Neuronal stem cell (in vitro differentiated cells): ENCODE measurements at regions not wholly inside any gene's neighbourhood (a gene's known extent, or its start where the extent isn't known, plus 50 kb on each side); places are given as distances from the start of the nearest gene placed in this dataset.

Source experiments
- DNase-seq: peaks from one replicate; pipeline ENCODE4 v3.0.0-alpha.2; 2013; ENCODE audit warnings: low spot score
- H2AFZ ChIP-seq: one replicate; pipeline ENCODE4 v1.6.1; 2013; ENCODE audit warnings: mild to moderate bottlenecking, low read length, inconsistent platforms
- H2AK5ac ChIP-seq: 2 replicates; pipeline ENCODE4 v1.6.1; 2013; ENCODE audit warnings: low read depth, mild to moderate bottlenecking, inconsistent platforms, low read length, moderate library complexity, mixed read lengths
- H2BK120ac ChIP-seq: 2 replicates; pipeline ENCODE4 v1.6.1; 2013; ENCODE audit warnings: low read depth, mild to moderate bottlenecking, inconsistent platforms, low read length, moderate library complexity, mixed read lengths
- H2BK12ac ChIP-seq: one replicate; pipeline ENCODE4 v1.6.1; 2013; ENCODE audit warnings: low read length, inconsistent platforms
- H2BK15ac ChIP-seq: 2 replicates; pipeline ENCODE4 v1.6.1; 2013; ENCODE audit warnings: mild to moderate bottlenecking, low read length, inconsistent platforms, mixed read lengths
- H2BK5ac ChIP-seq: one replicate; pipeline ENCODE4 v1.6.1; 2013; ENCODE audit warnings: inconsistent platforms, mild to moderate bottlenecking, low read length, moderate library complexity
- H3K14ac ChIP-seq: one replicate; pipeline ENCODE4 v1.6.1; 2013; ENCODE audit warnings: low read length, inconsistent platforms
- H3K18ac ChIP-seq: 2 replicates; pipeline ENCODE4 v1.6.1; 2013; ENCODE audit warnings: low read length, inconsistent platforms
- H3K23ac ChIP-seq: 2 replicates; pipeline ENCODE4 v1.6.1; 2013; ENCODE audit warnings: low read depth, mild to moderate bottlenecking, mixed read lengths, low read length, inconsistent platforms; ENCODE audit not compliant: poor library complexity
- H3K27ac ChIP-seq: replicated peaks from 3 replicates; pipeline ENCODE4 v1.5.1; 2013; ENCODE audit warnings: low read length, inconsistent platforms
- H3K27me3 ChIP-seq, 3 experiments: 2 replicates each; pipeline ENCODE4 v1.6.1; 2013; ENCODE audit warnings: low read length in 3 of 3, mild to moderate bottlenecking in 2 of 3, inconsistent platforms in 1 of 3, low read depth in 1 of 3, mixed read lengths in 1 of 3, moderate library complexity in 1 of 3; ENCODE audit not compliant: control insufficient read depth in 3 of 3, insufficient read depth in 3 of 3
- H3K36me3 ChIP-seq, 2 donors: replicated peaks in 1 of 2; 2 replicates each; pipeline ENCODE4 v1.6.1; 2013; ENCODE audit warnings: low read length in 2 of 2; ENCODE audit not compliant: control insufficient read depth in 2 of 2, insufficient read depth in 2 of 2
- H3K4ac ChIP-seq: 2 replicates; pipeline ENCODE4 v1.6.1; 2013; ENCODE audit warnings: inconsistent platforms, mild to moderate bottlenecking, low read length, moderate library complexity
- H3K4me1 ChIP-seq, 2 donors: 1 replicate in 1 of 2; 2 replicates in 1 of 2; pipeline ENCODE4 v1.6.1; 2013; ENCODE audit warnings: low read length in 2 of 2, low read depth in 1 of 2; ENCODE audit not compliant: control insufficient read depth in 2 of 2, insufficient read depth in 1 of 2
- H3K4me2 ChIP-seq: one replicate; pipeline ENCODE4 v1.6.1; 2013; ENCODE audit warnings: mild to moderate bottlenecking, low read length, inconsistent platforms; ENCODE audit not compliant: insufficient read depth, poor library complexity, severe bottlenecking
- H3K4me3 ChIP-seq, 2 donors: 2 replicates each; pipeline ENCODE4 v1.5.1; 2013; ENCODE audit warnings: low read length in 2 of 2, mild to moderate bottlenecking in 2 of 2, inconsistent platforms in 1 of 2, moderate library complexity in 1 of 2
- H3K79me1 ChIP-seq: one replicate; pipeline ENCODE4 v1.6.1; 2013; ENCODE audit warnings: low read depth, mild to moderate bottlenecking, inconsistent platforms, low read length, moderate library complexity
- H3K9ac ChIP-seq: one replicate; pipeline ENCODE4 v1.6.1; 2013; ENCODE audit warnings: mild to moderate bottlenecking, low read depth, low read length, inconsistent platforms; ENCODE audit not compliant: poor library complexity
- H3K9me3 ChIP-seq, 2 donors: replicated peaks in 1 of 2; 2 replicates each; pipeline versions ENCODE3 to v1.6.1; 2013; ENCODE audit warnings: low read length in 2 of 2, mild to moderate bottlenecking in 2 of 2, inconsistent platforms in 1 of 2, low read depth in 1 of 2, mixed read lengths in 1 of 2, moderate library complexity in 1 of 2; ENCODE audit not compliant: control insufficient read depth in 2 of 2, insufficient read depth in 1 of 2
- H4K8ac ChIP-seq: one replicate; pipeline ENCODE4 v1.6.1; 2013; ENCODE audit warnings: low read depth, mild to moderate bottlenecking, inconsistent platforms, low read length, moderate library complexity
- H4K91ac ChIP-seq: one replicate; pipeline ENCODE4 v1.6.1; 2013; ENCODE audit warnings: low read length, low read depth, mild to moderate bottlenecking, inconsistent platforms; ENCODE audit not compliant: poor library complexity
- WGBS, 2 donors: extraction: QIAGEN DNeasy Blood & Tissue Kit; methylation state at CpG; one replicate each; pipeline ENCODE4 v1.1.7; 2013; ENCODE audit warnings: missing lambda C conversion rate in 2 of 2, mixed read lengths in 1 of 2; ENCODE audit not compliant: insufficient read length in 2 of 2, insufficient replicate concordance in 1 of 2; ENCODE audit errors: extremely low coverage in 2 of 2; 5-methylcytosine and 5-hydroxymethylcytosine counted together

- Histone ChIP-seq H3K4ac (no peak overlapping the region), H2BK12ac (no peak overlapping the region), H3K4me3 (no peak overlapping the region), H3K4me1 (peaks cover 1 to 8% of the 10 kb centered on the region in 2 donors), H2BK5ac (no peak overlapping the region), H2AFZ (no peak overlapping the region), H3K23ac (no peak overlapping the region), H3K27me3 (no peaks in the 10 kb centered on the region), H2BK15ac (no peak overlapping the region), H3K14ac (no peak overlapping the region), H3K18ac (no peak overlapping the region), H3K9ac (no peak overlapping the region), H4K8ac (no peak overlapping the region), H3K9me3 (no peaks in the 10 kb centered on the region), H3K27ac (no peak overlapping the region), H4K91ac (no peak overlapping the region), H3K79me1 (no peaks in the 10 kb centered on the region), H2BK120ac (no peak overlapping the region), H3K4me2 (no peak overlapping the region), H3K36me3 (no peaks in the 10 kb centered on the region), H2AK5ac (no peak overlapping the region)
- WGBS, 2 donors = no CpG with 5 or more reads among the region's 2 CpGs
- DNase-seq = no peak
Measured at GRCh38 chr4:30863021-30863420, 142.9 kb downstream of the PCDH7 start.

DNA sequence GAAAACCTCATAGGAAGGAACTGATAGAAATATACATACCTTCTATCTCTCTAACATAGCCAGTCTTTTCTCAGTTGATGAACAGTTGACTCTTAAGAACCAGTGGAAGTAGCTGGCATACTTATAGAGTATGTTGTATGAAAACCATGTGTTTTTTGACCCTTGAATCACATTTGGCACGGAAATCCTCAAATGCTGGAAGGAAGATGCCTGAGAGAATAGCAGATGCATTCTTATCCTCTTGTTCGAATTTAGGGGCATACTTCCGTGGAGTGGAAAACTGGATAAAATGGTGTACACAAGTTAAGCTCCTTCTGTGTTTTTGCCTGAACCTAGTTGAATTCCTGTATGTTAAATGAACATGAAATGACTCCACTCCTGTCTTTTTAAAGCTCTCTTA lies 145.5 kb downstream of the PCDH7 start:
- Histone ChIP-seq H3K4me3 (no peak overlapping the region), H4K8ac (no peak overlapping the region), H2BK120ac (no peak overlapping the region), H3K9me3 (no peaks in the 10 kb centered on the region), H3K4me1 (peaks cover 0 to 6% of the 10 kb centered on the region in 2 donors), H3K27me3 (no peaks in the 10 kb centered on the region), H3K79me1 (no peaks in the 10 kb centered on the region), H2BK15ac (no peak overlapping the region), H3K36me3 (no peaks in the 10 kb centered on the region), H3K27ac (no peak overlapping the region), H3K23ac (no peak overlapping the region), H3K4me2 (no peak overlapping the region), H2BK12ac (no peak overlapping the region), H3K4ac (no peak overlapping the region), H4K91ac (no peak overlapping the region), H2AFZ (peak overlapping the region; percentile 49), H3K14ac (no peak overlapping the region), H3K18ac (no peak overlapping the region), H2AK5ac (no peak overlapping the region), H3K9ac (no peak overlapping the region), H2BK5ac (no peak overlapping the region)
- DNase-seq = no peak
- WGBS, 2 donors = no CpG with 5 or more reads among the region's 3 CpGs

DNA sequence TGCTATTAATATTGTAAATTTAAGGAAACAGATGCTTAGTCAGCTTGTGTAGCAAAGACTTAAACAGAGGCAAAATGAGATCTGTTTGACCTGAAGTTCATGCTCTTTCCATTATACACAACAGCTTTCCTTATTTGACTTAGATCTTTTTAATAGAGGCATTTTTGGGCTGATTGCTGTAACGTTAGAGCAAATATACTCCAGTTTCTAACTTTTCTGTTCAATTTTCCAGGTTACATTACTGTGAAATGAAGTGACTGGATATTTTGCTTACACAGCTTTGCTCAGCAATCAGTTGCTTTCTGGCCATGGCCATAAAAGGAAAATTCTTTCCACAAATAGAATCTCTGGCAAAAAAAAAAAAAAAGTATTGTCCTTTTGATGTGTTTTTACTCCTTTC lies 146.2 kb downstream of the PCDH7 start:
- H2BK5ac ChIP-seq = no peak overlapping the region
- H4K91ac ChIP-seq = no peak overlapping the region
- H3K79me1 ChIP-seq = no peaks in the 10 kb centered on the region
- no peak overlapping the region for H3K4me2 ChIP-seq
- H3K23ac ChIP-seq = no peak overlapping the region
- no peak for DNase-seq
- H3K27me3 ChIP-seq = no peaks in the 10 kb centered on the region
- no peak overlapping the region for H2BK15ac ChIP-seq
- H2AFZ ChIP-seq = peak overlapping the region; percentile 49
- no peak overlapping the region for H3K18ac ChIP-seq
- H2BK12ac ChIP-seq = no peak overlapping the region
- no peak overlapping the region for H4K8ac ChIP-seq
- no peak overlapping the region for H3K4me3 ChIP-seq
- H3K36me3 ChIP-seq = no peaks in the 10 kb centered on the region
- WGBS, 2 donors = no CpG with 5 or more reads among the region's 1 CpG
- H2AK5ac ChIP-seq = no peak overlapping the region
- H2BK120ac ChIP-seq = no peak overlapping the region
- H3K9me3 ChIP-seq = no peaks in the 10 kb centered on the region
- no peak overlapping the region for H3K9ac ChIP-seq
- H3K4ac ChIP-seq = no peak overlapping the region
- H3K4me1 ChIP-seq = peaks cover 0 to 6% of the 10 kb centered on the region in 2 donors
- H3K27ac ChIP-seq = no peak overlapping the region
- H3K14ac ChIP-seq = no peak overlapping the region

DNA sequence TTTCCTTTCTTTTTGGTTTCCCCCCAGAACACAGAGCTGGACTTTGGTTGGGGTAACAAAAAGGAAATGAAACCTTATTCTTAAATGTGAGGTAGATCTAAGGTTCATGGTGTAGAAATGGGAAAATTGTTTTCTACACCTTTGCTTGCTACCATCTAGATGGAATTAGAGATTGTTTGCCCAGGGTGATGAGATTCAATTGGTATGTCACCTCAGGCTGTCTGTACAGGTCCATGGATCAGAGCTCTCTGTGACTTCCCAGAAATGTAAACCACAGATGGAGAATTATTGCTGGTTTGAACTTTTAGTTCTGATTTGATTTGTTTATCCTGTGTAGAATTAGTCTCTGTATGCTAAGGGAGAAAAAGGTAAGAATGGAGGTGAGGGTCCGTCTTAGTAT lies 146.7 kb downstream of the PCDH7 start:
- peaks cover 0 to 6% of the 10 kb centered on the region in 2 donors for H3K4me1 ChIP-seq
- no peak overlapping the region for H2AK5ac ChIP-seq
- H3K4me3 ChIP-seq = no peak overlapping the region
- no peak overlapping the region for H2BK12ac ChIP-seq
- no peak overlapping the region for H3K23ac ChIP-seq
- H3K4me2 ChIP-seq = no peak overlapping the region
- H3K18ac ChIP-seq = no peak overlapping the region
- no peak overlapping the region for H3K4ac ChIP-seq
- H3K27ac ChIP-seq = no peak overlapping the region
- H2BK5ac ChIP-seq = no peak overlapping the region
- DNase-seq = no peak
- no peak overlapping the region for H3K14ac ChIP-seq
- H2BK15ac ChIP-seq = no peak overlapping the region
- peak overlapping the region; percentile 49 for H2AFZ ChIP-seq
- H3K36me3 ChIP-seq = no peaks in the 10 kb centered on the region
- WGBS, 2 donors = no CpG with 5 or more reads among the region's 1 CpG
- no peak overlapping the region for H2BK120ac ChIP-seq
- no peak overlapping the region for H4K91ac ChIP-seq
- H3K9me3 ChIP-seq = no peaks in the 10 kb centered on the region
- no peak overlapping the region for H3K9ac ChIP-seq
- no peak overlapping the region for H4K8ac ChIP-seq
- H3K79me1 ChIP-seq = no peaks in the 10 kb centered on the region
- no peaks in the 10 kb centered on the region for H3K27me3 ChIP-seq
